ENCODE measurements at regions not wholly inside any gene's neighbourhood (a gene's known extent, or its start where the extent isn't known, plus 50 kb on each side); places are given as distances from the start of the nearest gene placed in this dataset.

- Histone ChIP-seq H3K79me2 (ENCODE audit: control insufficient read depth, insufficient read depth, low read length) (no peaks in the 10 kb centered on the region), H4K20me1 (replicated peaks; ENCODE audit: control insufficient read depth, insufficient read depth, low read length) (no peaks in the 10 kb centered on the region; the same call in 1 of the 2 replicates), H3K9me3 (replicated peaks; ENCODE audit: control insufficient read depth, insufficient read depth, low read depth, low read length) (no peaks in the 10 kb centered on the region), H3K4me1 (replicated peaks in 1 of 2; ENCODE audit: control insufficient read depth in 2 of 2, insufficient read depth in 2 of 2, low read length in 2 of 2) (no peaks in the 10 kb centered on the region), H3K36me3 (ENCODE audit: control insufficient read depth, insufficient read depth, low read length) (no peaks in the 10 kb centered on the region), H3K27me3 (ENCODE audit: control insufficient read depth in 2 of 2, insufficient read depth in 2 of 2, low read length in 2 of 2) (peaks cover 0 to 10% of the 10 kb centered on the region in 2 experiments; a peak in 2 of 5 replicates), H3K4me2 (ENCODE audit: insufficient read depth, low read length) (no peak overlapping the region), H3K9me1 (ENCODE audit: control insufficient read depth, insufficient read depth, low read length) (no peaks in the 10 kb centered on the region), H3K4me3 (no peak overlapping the region), H2AFZ (ENCODE audit: low read depth, low read length) (no peak overlapping the region), H3K9ac (ENCODE audit: insufficient read depth in 1 of 2, low read depth in 2 of 2, low read length in 2 of 2) (no peak overlapping the region), H3K27ac (ENCODE audit: extremely low read depth, low read depth, low read length) (no peak overlapping the region)
- intact Hi-C loops (cut with micrococcal nuclease): no loop called here
- ChIA-PET POLR2A (no interaction called here), CTCF (ENCODE audit: low intra/inter-chr PET ratio) (no interaction called here)
- TF ChIP-seq ZNF518B (CRISPR knock-in tag; IDR thresholded peaks at IDR 0.05) (no peak), FOSL1 (tag; conservative IDR thresholded peaks at IDR 0.05) (0 out of 2 replicates have a peak, but pooled peaks have one; percentile 20), RBFOX2 (IDR thresholded peaks at IDR 0.05; ENCODE audit: low read depth, low read length) (no peak), POLR2B (IDR thresholded peaks at IDR 0.05; ENCODE audit: low read depth, partially characterized antibody) (no peak), LCOR (CRISPR knock-in tag; IDR thresholded peaks at IDR 0.05) (no peak), CHD1 (IDR thresholded peaks at IDR 0.05; ENCODE audit: low read length) (no peak), PTTG1 (tag; IDR thresholded peaks at IDR 0.05; ENCODE audit: low read depth) (no peak), NCOA6 (IDR thresholded peaks at IDR 0.05) (no peak)
- FAIRE-seq (no peak), DNase-seq (ENCODE audit: extremely low read depth in 1 of 4, low spot score in 3 of 4) (no peak), ATAC-seq (no peak)
- BruUV-seq (replicated peaks): no TSS peak
- WGBS (ENCODE audit: insufficient coverage, low coverage, missing lambda C conversion rate): 2% methylated on average over 4 of the region's 4 CpGs
- in situ Hi-C loops (cut with MboI): no loop called here
Observed at GRCh38 chr15:70281811-70282307, 184.1 kb upstream of the TLE3 start.
